Naive B cell (primary cell): ENCODE measurements at regions not wholly inside any gene's neighbourhood (a gene's known extent, or its start where the extent isn't known, plus 50 kb on each side); places are given as distances from the start of the nearest gene placed in this dataset.

Experiments
- ATAC-seq, 2 donors: fragments of 150-1000 bp; cut with Tn5 transposase; 2 replicates each; pipeline ENCODE4 v1.10.0; 2021; ENCODE audit warnings: low read depth in 2 of 2, mild to moderate bottlenecking in 2 of 2, moderate library complexity in 2 of 2
- DNase-seq: peaks from one replicate; pipeline ENCODE4 v3.0.0; 2022
- H3K27ac Mint-ChIP-seq, 6 donors: one replicate each; pipeline ENCODE4 v1.8.0; 2020 to 2022; ENCODE audit warnings: mild to moderate bottlenecking in 6 of 6, mixed read lengths in 6 of 6, moderate library complexity in 5 of 6, inconsistent platforms in 2 of 6
- H3K27me3 Mint-ChIP-seq, 3 donors: one replicate each; pipeline ENCODE4 v1.8.0; 2021 to 2022; ENCODE audit warnings: mixed read lengths in 3 of 3, mild to moderate bottlenecking in 1 of 3
- H3K36me3 Mint-ChIP-seq, 2 donors: one replicate each; pipeline ENCODE4 v1.8.0; 2020 to 2022; ENCODE audit warnings: mixed read lengths in 2 of 2, inconsistent platforms in 1 of 2, mild to moderate bottlenecking in 1 of 2
- H3K4me1 Mint-ChIP-seq, 3 donors: one replicate each; pipeline ENCODE4 v1.8.0; 2020 to 2022; ENCODE audit warnings: mixed read lengths in 3 of 3, inconsistent platforms in 1 of 3, mild to moderate bottlenecking in 1 of 3, moderate library complexity in 1 of 3
- H3K4me3 Mint-ChIP-seq, 8 donors: one replicate each; pipeline ENCODE4 v1.8.0; 2020 to 2022; ENCODE audit warnings: mild to moderate bottlenecking in 8 of 8, mixed read lengths in 8 of 8, moderate library complexity in 8 of 8, inconsistent platforms in 2 of 8
- H3K9me3 Mint-ChIP-seq, 7 donors: one replicate each; pipeline ENCODE4 v1.8.0; 2020 to 2022; ENCODE audit warnings: mixed read lengths in 7 of 7, mild to moderate bottlenecking in 5 of 7, inconsistent platforms in 2 of 7, moderate library complexity in 1 of 7

DNA sequence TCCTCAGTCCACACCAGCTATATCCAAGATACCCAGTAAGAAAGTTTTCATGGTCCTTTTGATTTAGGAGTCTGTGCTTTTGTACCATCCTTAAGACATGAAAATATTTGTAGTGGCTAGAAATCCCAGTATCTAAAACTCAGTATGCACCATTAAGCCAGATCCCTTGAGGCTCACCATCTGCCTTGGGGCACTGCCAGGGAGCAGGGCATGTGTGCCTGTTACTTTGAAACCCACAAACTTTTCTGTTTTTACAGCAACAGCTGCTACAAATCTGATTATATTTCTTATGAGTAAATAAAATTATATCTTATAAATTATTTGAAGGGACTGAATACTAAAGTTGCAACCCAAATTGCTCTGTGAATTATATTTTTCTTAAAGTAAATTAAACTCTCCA, 290.5 kb upstream of the MANEA start:
- Mint-ChIP-seq H3K9me3 (no peaks in the 10 kb centered on the region), H3K4me3 (no peak overlapping the region), H3K27ac (no peak overlapping the region), H3K4me1 (no peaks in the 10 kb centered on the region), H3K36me3 (no peaks in the 10 kb centered on the region), H3K27me3 (no peaks in the 10 kb centered on the region)
- DNase-seq (no peak), ATAC-seq (no peak)

GRCh38 chr6:95288251-95288650, 289.1 kb upstream of the MANEA start:
- Mint-ChIP-seq H3K36me3 (no peaks in the 10 kb centered on the region), H3K27me3 (no peaks in the 10 kb centered on the region), H3K4me1 (no peaks in the 10 kb centered on the region), H3K4me3 (no peak overlapping the region), H3K9me3 (no peaks in the 10 kb centered on the region), H3K27ac (no peak overlapping the region)
- no peak for ATAC-seq
- DNase-seq, result no peak

DNA sequence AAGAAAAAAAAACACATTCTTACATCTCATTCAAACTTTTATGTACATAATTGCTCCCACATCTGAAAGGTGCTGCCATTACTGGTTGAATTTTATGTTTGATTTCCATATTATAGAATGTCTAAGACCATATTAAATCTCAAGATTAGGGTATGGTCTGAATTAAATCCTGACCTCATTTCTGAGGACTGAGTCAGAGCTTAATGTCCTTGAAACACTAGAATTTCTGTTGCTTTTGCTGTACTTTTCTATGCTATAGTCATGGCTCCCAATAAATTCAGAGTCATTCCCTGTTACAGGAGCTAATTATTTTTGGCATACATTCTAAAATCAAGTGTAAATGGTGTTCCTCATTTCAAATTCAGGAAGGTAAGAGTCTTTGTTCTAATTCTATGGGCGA, 285.3 kb upstream of the MANEA start:
- Mint-ChIP-seq H3K27me3 (no peaks in the 10 kb centered on the region), H3K27ac (no peak overlapping the region), H3K9me3 (no peaks in the 10 kb centered on the region), H3K4me1 (no peaks in the 10 kb centered on the region), H3K36me3 (no peaks in the 10 kb centered on the region), H3K4me3 (no peak overlapping the region)
- no peak for DNase-seq
- no peak for ATAC-seq

- no peak for ATAC-seq
- no peaks in the 10 kb centered on the region for H3K27me3 Mint-ChIP-seq
Observed at GRCh38 chr6:95293257-95293656, 284.1 kb upstream of the MANEA start.

GRCh38 chr6:95294043-95294442, 283.3 kb upstream of the MANEA start:
- H3K36me3 Mint-ChIP-seq, result no peaks in the 10 kb centered on the region
- ATAC-seq, result no peak
- no peak for DNase-seq
- no peaks in the 10 kb centered on the region for H3K27me3 Mint-ChIP-seq
- H3K9me3 Mint-ChIP-seq, result peaks cover 0 to 5% (median 0%) of the 10 kb centered on the region in 7 donors
- H3K27ac Mint-ChIP-seq, result no peak overlapping the region
- no peaks in the 10 kb centered on the region for H3K4me1 Mint-ChIP-seq
- no peak overlapping the region for H3K4me3 Mint-ChIP-seq

More at GRCh38 chr6:95293257-95293656, 284.1 kb upstream of the MANEA start:
- H3K4me3 Mint-ChIP-seq, result no peak overlapping the region
- no peak for DNase-seq
- H3K9me3 Mint-ChIP-seq, result peaks cover 0 to 2% (median 0%) of the 10 kb centered on the region in 7 donors
- no peaks in the 10 kb centered on the region for H3K4me1 Mint-ChIP-seq
- H3K27ac Mint-ChIP-seq, result no peak overlapping the region
- no peaks in the 10 kb centered on the region for H3K36me3 Mint-ChIP-seq

DNA sequence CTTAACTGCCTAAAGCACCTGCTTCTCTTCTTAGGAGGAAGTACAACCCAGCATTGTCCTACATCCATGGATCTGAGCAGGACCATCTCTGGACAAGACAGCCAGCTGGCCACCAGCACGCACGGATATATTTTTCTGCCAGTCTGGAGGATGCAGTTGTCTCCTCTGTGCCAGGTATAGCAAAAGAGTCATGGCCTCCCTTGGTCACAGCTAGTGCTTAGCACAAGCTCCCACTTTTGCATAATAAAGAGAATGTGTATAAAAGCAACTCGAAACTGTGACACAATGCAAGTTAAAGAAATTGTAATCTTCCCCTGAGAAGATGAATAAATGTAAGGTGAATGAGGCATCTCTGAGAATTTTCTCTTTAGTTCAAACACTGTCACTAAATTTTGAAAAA, 267.8 kb upstream of the MANEA start:
- DNase-seq (no peak), ATAC-seq (no peak)
- no peaks in the 10 kb centered on the region for H3K36me3 Mint-ChIP-seq
- H3K9me3 Mint-ChIP-seq, result no peaks in the 10 kb centered on the region
- no peaks in the 10 kb centered on the region for H3K4me1 Mint-ChIP-seq
- no peak overlapping the region for H3K4me3 Mint-ChIP-seq
- no peak overlapping the region for H3K27ac Mint-ChIP-seq
- H3K27me3 Mint-ChIP-seq, result no peaks in the 10 kb centered on the region

DNA sequence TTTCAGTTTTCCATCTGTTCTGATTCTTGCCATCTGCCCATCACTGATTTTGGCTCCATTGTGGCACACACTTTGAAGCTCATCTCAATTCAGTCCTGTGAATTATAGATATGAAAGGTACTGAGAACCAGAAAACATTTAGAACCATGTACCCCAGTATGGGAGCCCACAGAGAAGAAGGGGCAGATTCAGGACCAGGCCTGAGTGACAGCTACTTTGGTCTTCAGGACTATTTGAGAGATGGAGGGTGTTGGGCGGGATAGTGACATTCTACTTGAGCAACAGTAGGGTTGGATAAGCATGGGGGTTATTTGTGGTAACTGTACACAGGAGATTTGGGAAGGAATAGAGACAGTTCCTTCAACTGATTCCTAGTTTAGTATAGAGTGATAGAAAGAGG, 259.2 kb upstream of the MANEA start:
- no peaks in the 10 kb centered on the region for H3K27me3 Mint-ChIP-seq
- H3K9me3 Mint-ChIP-seq, result peaks cover 0 to 7% (median 0%) of the 10 kb centered on the region in 7 donors
- no peaks in the 10 kb centered on the region for H3K4me1 Mint-ChIP-seq
- DNase-seq (no peak), ATAC-seq (no peak)
- no peak overlapping the region for H3K4me3 Mint-ChIP-seq
- no peaks in the 10 kb centered on the region for H3K36me3 Mint-ChIP-seq
- H3K27ac Mint-ChIP-seq, result no peak overlapping the region

DNA sequence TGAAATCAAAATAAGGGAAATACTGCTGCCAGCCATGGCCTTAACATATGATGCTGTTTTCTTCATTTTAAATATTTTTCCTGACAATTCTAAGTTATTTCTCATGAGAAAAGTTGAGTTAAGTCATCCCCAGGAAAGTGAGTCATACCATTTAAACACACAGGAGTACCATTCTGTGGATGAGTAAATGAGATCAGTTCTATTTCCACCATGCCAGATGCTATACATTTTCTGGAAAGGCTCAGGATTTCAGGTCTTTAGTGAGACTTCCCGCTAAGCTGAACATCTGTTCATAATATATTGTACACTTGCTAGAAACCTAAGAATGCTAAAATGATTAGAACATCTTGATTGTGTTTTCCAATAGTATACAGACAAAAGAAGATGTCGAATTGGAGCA, 256.2 kb upstream of the MANEA start:
- Mint-ChIP-seq H3K4me3 (no peak overlapping the region), H3K4me1 (no peaks in the 10 kb centered on the region), H3K36me3 (no peaks in the 10 kb centered on the region), H3K27me3 (no peaks in the 10 kb centered on the region), H3K27ac (no peak overlapping the region), H3K9me3 (peaks cover 0 to 9% (median 0%) of the 10 kb centered on the region in 7 donors)
- ATAC-seq (no peak), DNase-seq (no peak)

DNA sequence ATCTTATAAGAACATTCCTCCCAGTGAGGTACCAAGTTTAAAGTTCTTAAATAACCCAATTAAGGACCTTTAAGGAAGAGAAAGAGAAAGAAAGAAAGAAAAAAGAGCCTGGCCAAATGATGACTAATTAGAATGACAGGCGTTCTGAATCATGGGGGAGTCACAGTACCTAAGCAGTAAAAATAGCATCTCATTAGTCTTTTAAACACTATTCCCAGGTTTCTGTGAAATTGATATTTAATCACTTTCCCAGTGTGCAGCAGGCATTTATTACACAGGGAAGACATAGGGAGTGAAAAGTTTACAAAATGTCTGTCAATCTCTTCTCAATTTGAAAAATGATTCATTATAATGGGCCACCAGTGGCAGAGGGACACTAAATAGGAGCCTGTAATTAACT, 251.4 kb upstream of the MANEA start:
- H3K27ac Mint-ChIP-seq, result no peak overlapping the region
- H3K36me3 Mint-ChIP-seq, result no peaks in the 10 kb centered on the region
- no peak for DNase-seq
- H3K4me1 Mint-ChIP-seq, result no peaks in the 10 kb centered on the region
- no peak overlapping the region for H3K4me3 Mint-ChIP-seq
- no peaks in the 10 kb centered on the region for H3K27me3 Mint-ChIP-seq
- no peak for ATAC-seq
- peaks cover 0 to 9% (median 0%) of the 10 kb centered on the region in 7 donors for H3K9me3 Mint-ChIP-seq

GRCh38 chr6:95328231-95328630, 249.1 kb upstream of the MANEA start:
- Mint-ChIP-seq H3K27ac (no peak overlapping the region), H3K9me3 (peaks cover 0 to under 1% (median 0%) of the 10 kb centered on the region in 7 donors)

DNA sequence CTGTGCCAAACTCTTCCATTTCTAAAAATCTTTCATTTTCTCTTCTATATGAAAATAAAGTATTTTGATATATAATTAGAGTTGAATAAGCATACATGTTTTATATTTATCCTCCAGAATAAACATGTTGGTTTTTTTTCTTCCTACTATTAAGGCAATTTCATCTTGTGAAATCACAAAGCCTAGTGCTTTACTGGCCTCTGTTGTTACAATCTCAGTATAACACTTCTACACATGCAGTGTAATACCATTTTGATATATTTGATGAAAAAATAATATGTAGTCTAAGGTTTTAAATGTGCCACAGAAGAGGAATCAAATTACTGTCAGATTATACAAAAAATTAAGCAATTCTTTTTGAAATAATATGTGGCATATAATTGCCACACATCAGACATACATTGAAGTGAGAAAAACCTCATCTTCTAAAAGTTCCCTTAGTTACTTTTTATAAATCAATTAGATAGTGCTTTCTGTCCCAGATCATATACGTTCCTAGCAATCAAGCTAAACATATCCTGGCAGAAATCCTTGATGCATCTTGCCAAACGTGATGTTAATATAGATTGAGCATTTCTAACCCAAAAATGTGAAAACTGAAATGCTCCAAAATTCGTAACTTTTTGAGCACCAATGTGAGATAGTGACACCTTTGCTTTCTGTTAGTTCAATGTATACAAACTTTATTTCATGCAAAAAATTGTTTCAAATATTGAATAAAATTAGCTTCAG, 225.1 kb upstream of the MANEA start:
- Mint-ChIP-seq H3K36me3 (no peaks in the 10 kb centered on the region), H3K4me1 (no peaks in the 10 kb centered on the region), H3K4me3 (no peak overlapping the region), H3K27ac (no peak overlapping the region), H3K9me3 (peaks cover 0 to 3% (median 0%) of the 10 kb centered on the region in 7 donors), H3K27me3 (no peaks in the 10 kb centered on the region)
- ATAC-seq, result no peak
- DNase-seq, result no peak

More at GRCh38 chr6:95328231-95328630, 249.1 kb upstream of the MANEA start:
- Mint-ChIP-seq H3K27me3 (no peaks in the 10 kb centered on the region), H3K4me1 (no peaks in the 10 kb centered on the region), H3K4me3 (no peak overlapping the region), H3K36me3 (no peaks in the 10 kb centered on the region)
- ATAC-seq (no peak), DNase-seq (no peak)

DNA sequence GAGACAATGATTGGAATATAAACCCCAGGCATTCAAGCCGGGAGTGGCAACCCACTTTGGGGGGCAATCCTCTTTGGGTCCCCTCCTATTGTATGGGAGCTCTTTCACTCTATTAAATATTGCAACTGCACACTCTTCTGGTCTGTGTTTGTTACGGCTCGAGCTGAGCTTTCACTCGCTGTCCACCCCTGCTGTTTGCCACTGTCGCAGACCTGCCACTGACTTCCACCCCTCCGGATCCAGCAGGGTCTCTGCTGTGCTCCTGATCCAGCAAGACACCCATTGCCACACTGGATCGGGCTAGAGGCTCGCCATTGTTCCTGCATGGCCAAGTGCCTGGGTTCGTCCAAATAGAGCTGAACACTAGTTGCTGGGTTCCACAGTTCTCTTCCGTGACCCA, 222.8 kb upstream of the MANEA start:
- no peaks in the 10 kb centered on the region for H3K27me3 Mint-ChIP-seq
- no peaks in the 10 kb centered on the region for H3K36me3 Mint-ChIP-seq
- no peaks in the 10 kb centered on the region for H3K4me1 Mint-ChIP-seq
- no peak overlapping the region for H3K4me3 Mint-ChIP-seq
- no peak for ATAC-seq
- no peak for DNase-seq
- peaks cover 0 to 3% (median 0%) of the 10 kb centered on the region in 7 donors for H3K9me3 Mint-ChIP-seq
- no peak overlapping the region for H3K27ac Mint-ChIP-seq

DNA sequence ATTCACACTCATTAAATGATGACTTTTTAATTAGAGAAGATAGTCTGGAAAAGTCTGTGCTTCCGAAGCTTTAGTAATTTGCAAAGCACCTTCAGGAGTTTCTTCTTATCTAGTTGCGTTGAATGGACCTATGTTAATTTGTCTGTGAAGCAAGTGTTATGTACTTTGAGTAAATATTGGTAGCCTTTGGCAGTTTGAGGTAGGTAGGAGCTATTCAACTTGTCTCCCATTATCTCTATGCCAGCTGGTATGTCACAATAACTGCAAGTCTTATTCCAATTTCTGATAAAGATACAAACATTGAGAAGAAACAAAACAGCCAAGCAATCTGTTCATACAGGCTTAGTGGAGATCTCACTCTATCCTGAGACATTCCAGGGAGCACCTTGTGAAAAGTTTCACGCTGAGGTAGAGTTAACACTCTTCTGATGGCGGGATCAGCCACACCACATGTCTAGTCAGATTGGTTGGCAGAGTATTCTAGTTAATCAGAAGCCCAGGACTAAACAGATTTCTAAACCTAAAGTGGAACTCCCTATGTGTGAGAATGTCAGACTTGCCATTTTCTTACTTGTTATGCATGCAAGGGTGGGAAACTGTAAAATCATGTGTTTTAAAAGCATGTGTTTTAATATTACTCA, 219.8 kb upstream of the MANEA start:
- ATAC-seq (no peak), DNase-seq (no peak)
- Mint-ChIP-seq H3K36me3 (no peaks in the 10 kb centered on the region), H3K27ac (no peak overlapping the region), H3K27me3 (no peaks in the 10 kb centered on the region), H3K9me3 (peaks cover 0 to 3% (median 0%) of the 10 kb centered on the region in 7 donors), H3K4me3 (no peak overlapping the region), H3K4me1 (no peaks in the 10 kb centered on the region)

GRCh38 chr6:95364016-95364604, 213.2 kb upstream of the MANEA start:
- H3K9me3 Mint-ChIP-seq, result no peaks in the 10 kb centered on the region
- H3K4me3 Mint-ChIP-seq, result no peak overlapping the region
- DNase-seq (no peak), ATAC-seq (no peak)
- no peak overlapping the region for H3K27ac Mint-ChIP-seq
- H3K4me1 Mint-ChIP-seq, result no peaks in the 10 kb centered on the region
- H3K36me3 Mint-ChIP-seq, result no peaks in the 10 kb centered on the region
- H3K27me3 Mint-ChIP-seq, result no peaks in the 10 kb centered on the region
